ENCODE measurements at regions not wholly inside any gene's neighbourhood (a gene's known extent, or its start where the extent isn't known, plus 50 kb on each side); places are given as distances from the start of the nearest gene placed in this dataset.
A peak's percentile ranks its signal among the peaks of the same experiment; 100 is the strongest.

- H3K27me3 ChIP-seq (ENCODE audit: control insufficient read depth, insufficient read depth, low read length) = no peaks in the 10 kb centered on the region
- H3K4me3 ChIP-seq (ENCODE audit: low read depth, low read length) = no peak overlapping the region
- no peak for DNase-seq (ENCODE audit: low read depth)
- TF ChIP-seq CTCF (IDR thresholded peaks at IDR 0.05; ENCODE audit: insufficient read depth, low read length, poor library complexity, severe bottlenecking) = peak; percentile 49
- no peaks in the 10 kb centered on the region for H3K36me3 ChIP-seq (ENCODE audit: control insufficient read depth, insufficient read depth, low read length)
These were observed 236.0 kb downstream of the ADGRG6 start for GRCh38 chr6:142537612-142538478.

- Histone ChIP-seq H3K36me3 (ENCODE audit: control insufficient read depth, insufficient read depth, low read length) (no peaks in the 10 kb centered on the region), H3K4me3 (ENCODE audit: low read depth, low read length) (no peak overlapping the region), H3K27me3 (ENCODE audit: control insufficient read depth, insufficient read depth, low read length) (no peaks in the 10 kb centered on the region)
- no peak for DNase-seq (ENCODE audit: low read depth)
- no peak for TF ChIP-seq CTCF (IDR thresholded peaks at IDR 0.05; ENCODE audit: insufficient read depth, low read length, poor library complexity, severe bottlenecking)
These were observed 241.0 kb downstream of the ADGRG6 start for GRCh38 chr6:142542704-142543233.

GRCh38 chr6:142543606-142544005, 241.8 kb downstream of the ADGRG6 start:
- no peak overlapping the region for H3K4me3 ChIP-seq (ENCODE audit: low read depth, low read length)
- no peaks in the 10 kb centered on the region for H3K36me3 ChIP-seq (ENCODE audit: control insufficient read depth, insufficient read depth, low read length)
- no peak for DNase-seq (ENCODE audit: low read depth)
- no peaks in the 10 kb centered on the region for H3K27me3 ChIP-seq (ENCODE audit: control insufficient read depth, insufficient read depth, low read length)
- no peak for TF ChIP-seq CTCF (IDR thresholded peaks at IDR 0.05; ENCODE audit: insufficient read depth, low read length, poor library complexity, severe bottlenecking)

GRCh38 chr6:142544199-142544838, 242.5 kb downstream of the ADGRG6 start:
- H3K36me3 ChIP-seq (ENCODE audit: control insufficient read depth, insufficient read depth, low read length) = no peaks in the 10 kb centered on the region
- no peak for DNase-seq (ENCODE audit: low read depth)
- no peaks in the 10 kb centered on the region for H3K27me3 ChIP-seq (ENCODE audit: control insufficient read depth, insufficient read depth, low read length)
- H3K4me3 ChIP-seq (ENCODE audit: low read depth, low read length) = no peak overlapping the region
- no peak for TF ChIP-seq CTCF (IDR thresholded peaks at IDR 0.05; ENCODE audit: insufficient read depth, low read length, poor library complexity, severe bottlenecking)

- no peak for DNase-seq (ENCODE audit: low read depth)
- TF ChIP-seq CTCF (IDR thresholded peaks at IDR 0.05; ENCODE audit: insufficient read depth, low read length, poor library complexity, severe bottlenecking) = no peak
- H3K27me3 ChIP-seq (ENCODE audit: control insufficient read depth, insufficient read depth, low read length) = no peaks in the 10 kb centered on the region
- no peak overlapping the region for H3K4me3 ChIP-seq (ENCODE audit: low read depth, low read length)
- H3K36me3 ChIP-seq (ENCODE audit: control insufficient read depth, insufficient read depth, low read length) = no peaks in the 10 kb centered on the region
These were observed 243.3 kb downstream of the ADGRG6 start for GRCh38 chr6:142545147-142545546.
